Fibroblast of skin of abdomen (primary cell): ENCODE measurements at regions not wholly inside any gene's neighbourhood (a gene's known extent, or its start where the extent isn't known, plus 50 kb on each side); places are given as distances from the start of the nearest gene placed in this dataset.
"Not testable (repeated sequence)": the region's sequence is repeated elsewhere in the genome, so short reads cannot be mapped to it uniquely, and the experiment has no call there.

ENCODE experiments used
- DNase-seq: peaks from one replicate; pipeline ENCODE4 v3.0.0-alpha.2; 2013

DNA sequence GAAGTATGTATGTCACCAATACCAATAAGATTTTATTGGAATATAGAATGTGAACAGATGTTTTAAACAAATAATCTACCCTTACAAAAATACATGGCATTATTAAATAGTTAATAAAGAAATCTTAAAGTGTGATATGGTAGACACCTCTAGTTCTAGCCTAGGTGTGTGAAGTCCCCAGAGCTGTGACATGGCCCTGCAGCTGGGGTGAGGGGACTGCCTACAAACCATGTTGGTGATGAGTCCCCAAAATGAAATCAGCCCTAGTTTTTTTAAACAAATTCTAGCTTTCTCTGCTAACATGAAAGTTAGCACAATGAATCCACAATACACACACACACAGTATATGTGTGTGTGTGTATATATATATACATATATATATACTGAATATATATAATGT is 195.1 kb upstream of the RPS23 start:
- no peak for DNase-seq

DNA sequence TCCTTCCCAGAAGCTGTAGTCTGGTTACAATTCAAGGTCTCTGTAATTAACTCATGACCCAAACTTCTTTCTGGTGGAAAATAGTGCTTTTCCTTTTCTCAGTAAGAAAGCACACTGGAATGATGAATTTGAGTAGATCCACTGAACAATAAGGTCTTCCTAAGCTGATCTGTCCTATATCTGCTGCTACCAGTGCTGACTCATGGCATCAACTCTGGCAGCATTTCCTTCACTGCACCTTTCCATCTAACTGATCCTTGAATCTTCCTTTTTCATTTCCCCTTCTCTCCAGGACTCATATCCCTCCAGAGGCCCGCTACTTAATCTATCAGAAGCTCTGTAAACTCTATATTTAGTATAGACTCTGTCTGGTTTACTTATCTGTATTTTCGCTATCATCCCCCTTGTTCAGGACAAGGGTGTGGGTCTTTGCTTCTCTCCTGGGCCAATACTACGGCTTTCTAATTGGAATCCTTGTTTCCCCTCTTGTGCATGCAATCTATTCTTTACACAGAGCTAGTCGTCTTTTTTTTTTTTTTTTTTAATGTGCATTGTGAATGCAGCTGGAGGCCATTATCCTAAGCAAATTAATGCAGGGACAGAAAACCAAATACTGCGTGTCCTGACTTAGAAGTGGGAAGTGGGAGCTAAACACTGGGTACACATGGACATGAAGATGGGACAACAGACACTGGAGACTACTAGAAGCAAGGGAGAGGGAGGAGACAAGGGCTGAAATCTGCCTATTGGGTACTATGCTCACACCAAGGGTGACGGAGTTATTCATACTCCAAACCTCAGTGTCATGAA is 192.2 kb upstream of the RPS23 start:
- DNase-seq, result no peak

DNA sequence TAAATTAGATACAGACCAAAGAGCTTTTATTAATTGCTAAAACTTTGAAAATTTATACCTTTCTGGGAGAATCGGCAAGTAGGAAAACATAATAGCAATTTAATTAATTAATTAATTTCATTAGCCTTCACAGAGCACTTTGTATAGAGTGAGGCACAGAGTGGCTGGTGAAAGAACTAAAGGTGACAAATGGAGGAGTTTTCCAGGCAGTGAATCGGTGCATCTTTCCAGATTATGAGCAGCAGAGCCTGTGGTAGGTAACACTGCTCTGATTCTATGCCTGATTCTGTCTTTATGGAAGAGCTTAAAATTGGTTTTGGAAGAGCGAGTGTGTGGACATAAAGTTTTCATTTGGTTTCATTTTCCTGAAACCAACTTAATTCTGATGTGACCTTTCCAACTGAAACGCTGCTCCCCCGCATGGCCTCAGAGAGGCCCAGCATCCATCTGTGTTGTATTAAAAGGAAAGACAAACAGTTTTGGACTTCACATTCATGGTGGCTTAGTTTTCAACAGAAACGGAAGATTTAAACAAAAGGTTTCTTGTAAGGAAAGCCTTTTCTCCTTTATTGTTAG is 188.9 kb upstream of the RPS23 start:
- DNase-seq, result peak; percentile 55

DNA sequence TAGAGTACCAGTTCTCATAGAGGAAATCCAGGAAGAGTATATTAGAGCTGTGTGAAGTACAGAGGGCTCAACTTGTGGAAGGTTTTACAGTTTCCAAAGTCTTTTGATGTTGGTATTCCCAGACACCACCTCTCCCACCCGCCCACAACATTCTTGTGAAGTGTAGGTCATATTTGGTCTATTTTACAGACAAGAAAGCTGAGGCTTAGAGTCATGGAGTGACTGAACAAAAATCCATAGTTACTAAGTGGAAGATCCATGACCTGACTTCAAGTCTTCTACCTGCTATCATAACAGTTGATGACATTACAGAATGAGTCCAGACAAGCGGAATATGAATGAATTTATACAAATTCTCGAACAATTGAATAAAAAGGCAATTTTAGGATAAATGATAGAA is 187.1 kb upstream of the RPS23 start:
- no peak for DNase-seq

DNA sequence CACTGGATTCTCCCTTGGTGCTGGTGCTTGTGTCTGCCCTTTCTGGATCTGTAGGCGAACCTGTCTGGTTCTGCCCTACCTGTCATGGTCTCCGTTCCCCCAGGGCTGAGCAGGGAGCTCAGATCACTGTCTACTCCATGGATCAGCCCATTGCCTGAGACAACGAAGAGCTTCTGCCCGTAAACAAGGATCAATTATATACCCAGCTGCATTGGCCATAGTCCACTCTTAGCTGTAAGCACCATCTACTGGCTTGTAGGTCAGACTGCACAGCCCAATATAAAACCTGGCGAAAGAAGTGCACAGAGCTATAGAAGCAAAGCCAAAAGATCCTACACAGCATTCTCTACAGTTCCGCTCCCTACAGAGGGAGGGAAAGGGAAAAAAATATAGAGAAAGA is 181.5 kb upstream of the RPS23 start:
- no peak for DNase-seq

DNA sequence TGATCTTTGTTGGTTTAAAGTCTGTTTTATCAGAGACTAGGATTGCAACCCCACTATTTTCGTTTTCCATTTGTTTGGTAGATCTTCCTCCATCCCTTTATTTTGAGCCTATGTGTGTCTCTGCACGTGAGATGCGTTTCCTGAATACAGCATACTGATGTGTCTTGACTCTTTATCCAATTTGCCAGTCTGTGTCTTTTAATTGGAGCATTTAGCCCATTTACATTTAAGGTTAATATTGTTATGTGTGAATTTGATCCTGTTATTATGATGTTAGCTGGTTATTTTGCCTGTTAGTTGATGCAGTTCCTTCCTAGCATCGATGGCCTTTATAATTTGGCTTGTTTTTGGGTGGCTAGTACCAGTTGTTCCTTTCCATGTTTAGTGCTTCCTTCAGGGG is 177.2 kb upstream of the RPS23 start:
- not testable (repeated sequence) for DNase-seq

DNA sequence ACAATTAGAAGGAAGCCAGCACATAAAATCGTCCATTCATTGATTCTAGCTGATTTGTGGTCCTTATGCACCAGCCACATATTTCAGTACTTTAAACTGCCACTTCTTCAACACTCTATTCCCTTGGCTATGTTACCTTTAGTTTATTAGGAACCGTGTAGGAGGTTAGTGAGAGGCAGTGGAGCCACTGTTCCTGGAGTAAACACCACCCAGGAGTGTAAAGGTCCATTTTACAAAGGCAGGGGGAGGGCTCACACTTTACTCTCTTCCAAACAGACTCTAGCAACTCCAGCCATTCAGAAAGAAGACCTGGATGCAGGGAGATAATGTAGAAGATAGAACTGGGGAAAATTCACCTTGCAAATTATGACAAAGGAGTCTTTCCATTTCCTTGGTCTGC is 170.2 kb upstream of the RPS23 start:
- DNase-seq, result no peak

DNA sequence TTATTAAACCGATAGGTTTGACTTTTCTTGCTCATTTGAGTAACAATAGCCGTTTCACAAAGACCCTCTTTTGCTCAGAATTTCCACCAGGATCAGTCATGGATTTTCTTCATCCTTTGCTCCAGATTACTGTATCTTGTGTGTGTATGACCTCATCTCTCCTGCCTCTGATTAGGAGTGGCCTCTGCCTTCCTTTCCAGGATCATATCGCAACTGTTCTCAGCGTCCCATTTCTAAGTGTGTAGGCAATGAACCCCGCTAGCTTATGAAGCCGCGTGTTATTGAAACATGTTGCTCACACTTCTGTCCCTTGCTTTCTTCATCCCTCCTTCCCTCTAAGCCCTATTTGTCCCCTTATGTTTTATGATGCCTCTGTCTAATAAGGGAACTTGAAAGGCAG is 169.8 kb upstream of the RPS23 start:
- no peak for DNase-seq

DNA sequence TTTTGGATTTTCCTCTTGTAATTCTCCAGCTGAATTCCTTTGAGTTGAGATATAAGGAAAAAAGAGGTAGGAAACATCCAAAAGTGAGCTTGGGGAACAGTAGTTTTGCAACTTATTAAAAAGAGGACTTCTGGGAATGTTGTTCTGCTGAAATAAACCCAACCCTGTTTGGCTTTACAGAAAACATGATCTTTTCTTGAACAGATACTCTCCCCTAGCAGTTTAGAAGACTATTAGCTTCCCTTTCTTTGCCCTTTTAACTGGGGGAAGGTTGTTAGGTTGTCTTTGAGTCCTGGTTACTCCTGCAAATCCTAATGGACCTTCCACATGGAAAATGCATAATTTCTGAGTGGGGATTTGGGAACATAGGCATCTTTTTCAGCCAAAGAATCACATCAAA is 168.7 kb upstream of the RPS23 start:
- DNase-seq, result no peak

DNA sequence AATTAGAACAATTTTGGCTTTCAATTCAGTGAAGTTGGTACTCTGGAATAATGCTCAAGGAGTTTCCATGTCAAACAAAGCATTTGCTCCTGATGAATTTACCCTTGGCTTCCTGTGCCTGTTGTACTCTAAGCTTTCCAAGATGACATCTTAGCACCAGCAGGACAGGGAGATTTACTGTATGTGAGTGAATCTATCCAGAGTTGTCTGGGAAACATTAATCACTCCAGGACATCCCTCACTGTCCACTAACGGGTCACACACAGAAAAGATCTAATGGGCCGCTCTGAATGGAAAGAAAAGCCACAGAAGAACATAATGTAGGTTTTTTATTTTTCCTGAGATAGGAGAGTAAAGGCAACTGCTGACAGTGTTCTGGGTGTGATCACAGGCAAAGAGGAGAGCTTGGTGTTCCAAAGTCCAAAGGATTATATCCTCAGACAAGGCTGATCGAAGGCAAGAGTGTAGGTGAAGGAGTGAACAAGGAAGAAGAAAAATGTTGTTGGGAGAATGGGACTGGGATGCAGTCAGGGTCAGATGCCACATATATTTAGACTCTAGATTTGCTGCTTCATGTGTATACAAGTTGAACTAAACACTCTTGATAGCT is 167.7 kb upstream of the RPS23 start:
- peak; percentile 11 for DNase-seq

DNA sequence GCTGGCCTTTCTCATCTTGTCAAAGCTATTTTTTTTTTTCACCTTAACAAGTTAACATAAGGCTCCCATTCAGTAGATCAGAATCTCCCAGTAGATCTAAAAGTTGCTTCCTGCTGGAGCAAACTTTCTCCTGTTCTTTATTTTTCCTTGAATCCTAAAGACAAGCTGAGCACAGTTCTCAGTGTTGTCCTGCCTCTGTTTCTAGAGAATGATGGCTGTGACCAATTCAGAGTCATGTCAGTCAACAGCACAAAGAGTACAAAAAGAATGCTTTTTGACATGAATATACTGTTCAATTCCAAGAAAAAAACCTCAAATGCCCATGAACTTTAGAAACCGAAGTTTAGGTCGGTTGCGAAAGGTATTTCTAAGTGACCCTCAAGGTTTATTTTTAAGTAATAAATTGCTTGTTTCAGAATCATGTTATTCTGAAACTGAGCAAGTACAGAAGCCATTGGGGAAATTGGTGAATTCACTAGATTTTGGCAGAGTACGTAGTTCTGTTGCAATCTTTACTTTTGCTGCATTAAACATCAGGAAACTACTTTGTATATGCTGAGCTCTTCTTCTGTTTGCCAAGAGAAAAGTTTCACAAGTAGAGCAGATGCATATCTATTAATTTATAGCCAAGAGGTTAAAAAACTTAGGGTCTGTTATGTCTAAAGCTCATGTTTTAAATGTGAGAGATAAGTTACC is 161.7 kb upstream of the RPS23 start:
- DNase-seq, result peak; percentile 37

DNA sequence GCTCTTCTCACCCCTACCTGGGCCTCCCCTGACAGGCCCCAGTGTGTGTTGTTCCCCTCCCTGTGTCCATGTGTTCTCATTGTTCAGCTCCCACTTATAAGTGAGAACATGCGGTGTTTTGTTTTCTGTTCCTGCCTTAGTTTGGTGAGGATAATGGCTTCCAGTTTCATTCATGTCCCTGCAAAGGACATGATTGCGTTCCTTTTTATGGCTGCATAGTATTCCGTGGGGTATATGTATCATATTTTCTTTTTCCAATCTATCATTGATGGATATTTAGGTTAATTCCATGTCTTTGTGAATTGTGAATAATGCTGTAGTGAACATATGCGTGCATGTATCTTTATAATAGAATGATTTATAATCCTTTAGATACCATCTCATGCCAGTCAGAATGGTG is 159.4 kb upstream of the RPS23 start:
- DNase-seq, result not testable (repeated sequence)

DNA sequence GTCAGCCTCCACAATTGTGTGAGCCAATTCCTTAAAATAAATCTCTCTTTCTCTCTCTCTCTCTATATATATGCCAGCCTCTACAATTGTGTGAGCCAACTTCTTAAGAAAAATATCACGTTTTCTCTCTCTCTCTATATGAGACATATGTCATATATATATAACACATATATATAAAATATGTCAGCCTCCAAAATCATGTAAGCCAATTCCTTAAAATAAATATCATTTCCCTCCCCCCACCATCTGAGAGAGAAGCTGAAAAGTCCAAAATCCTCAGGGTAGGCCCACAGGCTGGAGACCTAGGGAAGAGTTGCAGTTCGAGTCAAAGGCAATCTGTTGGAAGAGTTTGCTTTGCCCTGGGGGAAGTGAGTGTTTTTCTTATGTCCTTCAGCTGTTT is 158.1 kb upstream of the RPS23 start:
- DNase-seq, result no peak

DNA sequence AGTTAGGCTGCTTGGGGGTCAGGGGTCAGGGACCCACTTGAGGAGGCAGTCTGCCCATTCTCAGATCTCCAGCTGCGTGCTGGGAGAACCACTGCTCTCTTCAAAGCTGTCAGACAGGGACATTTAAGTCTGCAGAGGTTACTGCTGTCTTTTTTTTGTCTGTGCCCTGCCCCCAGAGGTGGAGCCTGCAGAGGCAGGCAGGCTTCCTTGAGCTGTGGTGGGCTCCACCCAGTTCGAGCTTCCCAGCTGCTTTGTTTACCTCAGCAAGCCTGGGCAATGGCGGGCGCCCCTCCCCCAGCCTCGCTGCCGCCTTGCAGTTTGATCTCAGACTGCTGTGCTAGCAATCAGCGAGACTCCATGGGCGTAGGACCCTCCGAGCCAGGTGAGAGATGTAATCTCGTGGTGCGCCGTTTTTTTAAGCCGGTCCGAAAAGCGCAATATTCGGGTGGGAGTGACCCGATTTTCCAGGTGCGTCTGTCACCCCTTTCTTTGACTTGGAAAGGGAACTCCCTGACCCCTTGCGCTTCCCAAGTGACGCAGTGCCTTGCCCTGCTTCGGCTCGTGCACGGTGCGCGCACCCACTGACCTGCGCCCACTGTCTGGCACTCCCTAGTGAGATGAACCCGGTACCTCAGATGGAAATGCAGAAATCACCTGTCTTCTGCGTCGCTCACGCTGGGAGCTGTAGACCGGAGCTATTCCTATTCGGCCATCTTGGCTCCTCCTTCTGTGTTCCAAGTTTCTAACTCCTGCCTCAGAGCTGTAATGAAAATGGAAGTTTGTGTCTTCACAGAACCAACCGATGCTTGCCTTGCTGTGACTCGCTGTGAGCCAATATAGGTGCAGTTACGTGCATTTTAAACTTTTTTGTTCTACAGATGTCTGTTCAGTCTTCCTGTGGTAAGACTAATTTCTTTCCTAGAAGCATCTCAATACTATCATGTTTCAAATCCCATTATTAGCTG is 156.8 kb upstream of the RPS23 start:
- DNase-seq, result not testable (repeated sequence)

DNA sequence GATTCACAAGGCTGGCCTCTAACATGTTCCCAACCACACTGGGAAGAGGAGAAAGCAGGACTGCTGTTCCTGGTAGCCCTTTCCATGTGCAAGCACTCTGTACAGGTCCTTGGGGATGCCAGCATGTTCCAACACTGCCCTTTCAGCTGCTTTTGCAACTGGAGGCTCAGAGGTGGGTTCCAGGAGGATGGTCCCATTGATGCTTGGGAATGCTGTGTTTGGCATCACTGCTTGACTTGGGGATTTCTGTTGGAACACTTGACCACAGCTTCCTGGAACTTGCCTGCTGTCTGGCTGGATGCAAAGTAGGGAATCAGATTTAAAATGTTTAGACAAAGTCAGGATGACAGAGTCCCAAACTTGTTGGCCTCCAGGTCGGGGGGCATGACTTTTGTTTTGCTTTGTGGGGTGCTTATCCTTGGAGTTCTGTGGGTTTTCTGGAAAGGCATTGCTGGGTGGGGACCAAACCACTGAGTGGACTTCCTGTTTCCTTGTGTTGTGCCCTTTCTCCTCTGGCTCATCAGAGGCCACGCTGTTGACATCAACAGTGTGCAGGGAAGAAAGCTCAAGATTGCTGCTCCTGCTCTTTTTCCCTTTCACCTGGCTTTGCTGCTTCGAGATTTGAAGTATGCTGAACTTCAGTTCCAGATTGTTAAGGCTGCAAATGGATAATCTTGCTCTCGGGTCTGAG is 148.5 kb upstream of the RPS23 start:
- no peak for DNase-seq

DNA sequence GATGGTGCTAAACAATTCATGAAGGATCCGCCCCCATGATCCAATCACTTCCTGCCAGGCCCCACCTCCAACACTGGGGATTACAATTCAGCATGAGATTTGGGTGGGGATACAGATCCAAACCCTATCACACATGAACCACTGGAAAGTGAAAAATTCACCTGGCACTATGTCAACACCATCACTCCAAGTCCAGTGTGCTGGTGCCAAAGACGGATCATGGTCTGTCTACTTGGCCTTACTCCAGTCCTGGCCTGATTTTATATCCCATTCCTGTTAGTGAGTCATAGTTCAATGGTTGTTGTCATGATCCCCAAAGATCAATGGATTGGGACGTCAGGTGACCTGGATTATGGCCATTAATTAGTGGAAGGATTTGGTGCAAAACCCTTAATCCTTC is 147.4 kb upstream of the RPS23 start:
- DNase-seq, result peak; percentile 30

DNA sequence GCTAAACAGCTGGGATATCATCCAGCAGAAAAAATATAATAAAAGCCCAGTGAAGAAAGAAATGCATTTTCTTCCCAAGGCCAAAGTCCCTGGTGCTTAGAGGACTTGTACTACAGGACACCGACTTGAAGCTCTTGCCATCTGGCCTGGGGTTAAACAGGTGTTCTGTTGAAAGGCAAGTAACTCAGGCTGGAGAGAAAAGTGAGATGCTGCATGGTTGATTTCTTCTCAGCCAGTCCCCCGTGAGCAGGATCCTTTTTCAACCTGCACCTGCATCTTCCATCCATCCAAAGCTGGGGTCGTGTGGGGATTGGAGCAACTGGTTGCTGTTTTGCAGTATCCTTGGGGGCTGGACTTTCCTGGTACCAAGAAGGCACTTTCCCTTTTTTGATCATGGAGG is 146.1 kb upstream of the RPS23 start:
- no peak for DNase-seq

DNA sequence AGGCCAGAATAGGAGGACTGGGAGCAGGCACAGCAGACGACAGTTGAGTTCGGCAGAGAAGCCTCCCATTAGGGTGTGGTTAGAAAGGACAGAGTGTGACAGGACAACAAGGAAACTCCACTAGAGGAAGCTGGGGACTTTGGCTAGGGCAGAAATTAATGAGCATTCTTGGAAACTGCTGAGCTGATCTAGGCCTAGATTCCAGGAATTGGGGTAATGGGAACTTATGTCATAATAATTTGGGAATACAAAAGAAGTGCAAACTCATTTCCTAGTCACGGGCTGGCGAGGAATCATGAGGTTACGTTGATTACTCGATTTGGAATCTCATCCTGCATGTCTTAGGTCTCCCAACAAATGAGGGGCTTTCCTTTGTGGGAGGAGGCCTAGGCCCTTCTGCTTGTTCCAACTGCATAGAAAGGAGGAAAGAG is 144.6 kb upstream of the RPS23 start:
- DNase-seq, result peak; percentile 54

DNA sequence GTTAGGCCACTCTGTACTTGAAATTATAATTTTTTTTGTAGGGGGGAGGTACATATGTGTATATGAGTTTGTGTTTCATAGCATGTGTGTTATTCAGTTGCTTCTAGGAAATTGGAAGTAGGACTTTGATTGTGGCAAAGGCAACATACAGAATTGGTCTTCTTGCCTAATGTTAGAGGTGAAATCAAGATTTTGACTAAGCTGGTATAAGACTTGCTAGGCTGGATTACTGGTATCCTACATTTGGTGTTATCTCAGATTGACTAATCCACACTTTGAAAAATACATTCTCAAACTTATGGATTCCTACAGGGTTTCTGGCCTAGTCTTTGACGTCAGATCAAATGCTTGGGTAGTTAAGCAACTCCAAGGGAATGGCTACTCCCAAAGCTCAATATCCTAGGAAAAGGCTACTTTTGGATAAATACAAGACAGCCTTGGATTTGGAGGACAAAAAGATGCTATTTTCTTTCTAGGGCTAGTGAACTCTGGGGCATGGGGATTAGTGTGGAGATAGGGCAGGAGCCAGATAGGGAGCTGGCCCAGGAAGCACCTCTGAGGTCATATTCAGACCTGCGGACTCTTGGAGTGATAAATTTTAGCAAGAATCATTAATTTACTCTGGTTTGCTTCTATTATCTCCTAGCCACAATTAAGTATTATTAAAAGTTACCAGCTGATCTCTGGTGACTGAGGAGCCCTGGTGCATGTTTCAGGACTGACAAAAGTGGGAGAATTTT is 144.0 kb upstream of the RPS23 start:
- DNase-seq, result no peak

DNA sequence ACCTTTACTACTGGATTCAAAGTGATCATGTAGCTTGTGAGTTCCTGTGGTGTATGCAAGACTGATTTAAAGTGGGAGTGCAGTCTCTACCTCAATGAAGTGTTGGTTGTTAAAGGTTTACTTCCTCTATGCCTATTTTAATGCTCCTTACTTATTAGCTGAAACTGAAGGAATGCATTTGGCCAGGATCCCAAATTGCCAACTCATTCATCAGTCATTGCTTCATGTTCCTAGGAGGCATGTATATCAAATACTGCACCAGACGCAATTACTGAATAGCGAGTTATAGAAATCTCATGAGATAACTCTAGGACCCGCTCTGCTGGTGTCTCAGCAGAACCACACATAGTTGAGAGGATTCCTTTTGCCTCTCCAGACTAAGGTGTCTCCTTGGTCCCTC is 143.0 kb upstream of the RPS23 start:
- peak; percentile 95 for DNase-seq

DNA sequence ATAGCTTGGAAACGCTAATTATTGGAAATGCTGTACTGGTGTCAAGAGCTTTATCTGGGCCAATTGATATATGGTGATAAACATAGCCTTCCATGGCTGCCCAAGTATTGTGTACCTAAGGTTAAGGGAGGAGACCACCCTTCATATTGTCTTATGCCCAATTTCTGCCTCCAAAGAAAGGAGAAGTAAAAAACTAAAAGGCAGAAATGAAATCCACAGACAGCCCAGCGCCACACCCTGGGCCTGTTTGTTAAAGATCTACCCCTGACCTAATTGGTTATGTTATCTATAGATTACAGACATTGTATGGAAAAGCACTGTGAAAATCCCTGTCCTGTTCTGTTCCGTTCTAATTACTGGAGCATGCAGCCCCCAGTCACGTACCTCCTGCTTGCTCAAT is 142.4 kb upstream of the RPS23 start:
- DNase-seq, result not testable (repeated sequence)
